Smooth muscle cell (in vitro differentiated cells): ENCODE measurements at regions not wholly inside any gene's neighbourhood (a gene's known extent, or its start where the extent isn't known, plus 50 kb on each side); places are given as distances from the start of the nearest gene placed in this dataset.

Experiments used
- DNase-seq: peaks from one replicate; lab custom pipeline; 2025; ENCODE audit not compliant: unreplicated experiment; lab: John Stamatoyannopoulos, UW
- H2AFZ ChIP-seq: fragments of 200-600 bp; sonication (generic); 2 replicates; pipeline ENCODE4 v1.6.0; 2016; ENCODE audit warnings: antibody characterized with exemption, low read depth, mild to moderate bottlenecking
- H3F3A ChIP-seq: fragments of 200-600 bp; sonication (generic); 2 replicates; pipeline ENCODE4 v1.6.0; 2017; ENCODE audit warnings: antibody characterized with exemption, low read depth
- H3K27ac ChIP-seq: fragments of 200-600 bp; sonication (generic); 2 replicates; pipeline ENCODE4 v1.5.1; 2016; ENCODE audit warnings: low read depth, mild to moderate bottlenecking
- H3K27me3 ChIP-seq: fragments of 200-600 bp; sonication (generic); 2 replicates; pipeline ENCODE4 v1.6.1; 2016; ENCODE audit warnings: low read depth, mild to moderate bottlenecking
- H3K36me3 ChIP-seq: fragments of 200-600 bp; sonication (generic); 2 replicates; pipeline ENCODE4 v1.5.1; 2016; ENCODE audit warnings: low read depth
- H3K4me1 ChIP-seq: fragments of 200-600 bp; sonication (generic); 2 replicates; pipeline ENCODE4 v1.5.1; 2016; ENCODE audit warnings: low read depth
- H3K4me2 ChIP-seq: fragments of 200-600 bp; sonication (generic); 2 replicates; pipeline ENCODE4 v1.6.0; 2016; ENCODE audit warnings: mild to moderate bottlenecking
- H3K4me3 ChIP-seq: fragments of 200-600 bp; sonication (generic); 2 replicates; pipeline ENCODE4 v1.5.1; 2016; ENCODE audit warnings: mild to moderate bottlenecking
- H3K79me2 ChIP-seq: fragments of 200-600 bp; sonication (generic); 2 replicates; pipeline ENCODE4 v1.6.0; 2016; ENCODE audit warnings: low read depth, mild to moderate bottlenecking
- H3K9ac ChIP-seq: fragments of 200-600 bp; sonication (generic); 2 replicates; pipeline ENCODE4 v1.6.0; 2016; ENCODE audit warnings: low read depth
- H3K9me3 ChIP-seq: fragments of 200-600 bp; sonication (generic); replicated peaks from 2 replicates; pipeline ENCODE4 v1.5.1; 2016; ENCODE audit warnings: low read depth
- H4K20me1 ChIP-seq: fragments of 200-600 bp; sonication (generic); 2 replicates; pipeline ENCODE4 v1.6.0; 2016; ENCODE audit warnings: low read depth
- CTCF ChIP-seq: fragments of 200-600 bp; sonication (generic); IDR thresholded peaks from 2 replicates; pipeline ENCODE4 v1.5.1; 2017; ENCODE audit warnings: borderline replicate concordance, mild to moderate bottlenecking, antibody characterized with exemption; ENCODE audit not compliant: insufficient read depth, poor library complexity, severe bottlenecking
- WGBS: methylation state at CpG from one replicate; pipeline ENCODE4 v1.1.7; 2016; ENCODE audit warnings: low lambda C conversion rate; 5-methylcytosine and 5-hydroxymethylcytosine counted together

GRCh38 chr22:27459999-27460398 lies 341.6 kb downstream of the MN1 start:
- DNase-seq, result no peak
- no peaks in the 10 kb centered on the region for H3K9me3 ChIP-seq
- no peaks in the 10 kb centered on the region for H3K27me3 ChIP-seq
- H3K4me2 ChIP-seq, result no peak overlapping the region
- no peak overlapping the region for H3K4me3 ChIP-seq
- no peak overlapping the region for H3K27ac ChIP-seq
- H3K4me1 ChIP-seq, result peaks cover 30% of the 10 kb centered on the region
- H3F3A ChIP-seq, result no peaks in the 10 kb centered on the region
- no peak overlapping the region for H2AFZ ChIP-seq
- TF ChIP-seq CTCF, result no peak
- H3K79me2 ChIP-seq, result no peaks in the 10 kb centered on the region
- H3K9ac ChIP-seq, result no peak overlapping the region
- WGBS, result 59% methylated on average over 3 of the region's 3 CpGs
- no peaks in the 10 kb centered on the region for H4K20me1 ChIP-seq
- H3K36me3 ChIP-seq, result no peaks in the 10 kb centered on the region

- Histone ChIP-seq H3K9ac (no peak overlapping the region), H3K27ac (peak overlapping the region; percentile 23), H4K20me1 (no peaks in the 10 kb centered on the region), H3F3A (no peaks in the 10 kb centered on the region), H2AFZ (no peak overlapping the region), H3K27me3 (no peaks in the 10 kb centered on the region), H3K4me1 (peaks cover 30% of the 10 kb centered on the region), H3K79me2 (no peaks in the 10 kb centered on the region), H3K9me3 (no peaks in the 10 kb centered on the region), H3K36me3 (no peaks in the 10 kb centered on the region), H3K4me3 (no peak overlapping the region), H3K4me2 (no peak overlapping the region)
- no peak for TF ChIP-seq CTCF
- WGBS, result 76% methylated on average over 6 of the region's 6 CpGs
- no peak for DNase-seq
Observed at GRCh38 chr22:27460591-27461347, 340.8 kb downstream of the MN1 start.

GRCh38 chr22:27461470-27461869 lies 340.1 kb downstream of the MN1 start:
- Histone ChIP-seq H3K4me1 (peaks cover 30% of the 10 kb centered on the region), H3K79me2 (no peaks in the 10 kb centered on the region), H4K20me1 (no peaks in the 10 kb centered on the region), H2AFZ (no peak overlapping the region), H3K36me3 (no peaks in the 10 kb centered on the region), H3K4me3 (no peak overlapping the region), H3K27ac (peak overlapping the region; percentile 23), H3F3A (no peaks in the 10 kb centered on the region), H3K9me3 (no peaks in the 10 kb centered on the region), H3K4me2 (peak overlapping the region; percentile 32), H3K27me3 (no peaks in the 10 kb centered on the region), H3K9ac (no peak overlapping the region)
- 15% methylated on average over 3 of the region's 3 CpGs for WGBS
- TF ChIP-seq CTCF, result no peak
- no peak for DNase-seq

- DNase-seq, result no peak
- no peak for TF ChIP-seq CTCF
- H3K9me3 ChIP-seq, result no peaks in the 10 kb centered on the region
- H3K9ac ChIP-seq, result no peak overlapping the region
- no peaks in the 10 kb centered on the region for H4K20me1 ChIP-seq
- H3K36me3 ChIP-seq, result no peaks in the 10 kb centered on the region
- H3K79me2 ChIP-seq, result no peaks in the 10 kb centered on the region
- WGBS, result 76% methylated on average over 7 of the region's 7 CpGs
- no peak overlapping the region for H3K27ac ChIP-seq
- no peak overlapping the region for H2AFZ ChIP-seq
- no peaks in the 10 kb centered on the region for H3K27me3 ChIP-seq
- peaks cover 30% of the 10 kb centered on the region for H3K4me1 ChIP-seq
- no peak overlapping the region for H3K4me3 ChIP-seq
- H3K4me2 ChIP-seq, result no peak overlapping the region
- H3F3A ChIP-seq, result no peaks in the 10 kb centered on the region
Observed at GRCh38 chr22:27462190-27462589, 339.4 kb downstream of the MN1 start.
